ENCODE measurements at regions not wholly inside any gene's neighbourhood (a gene's known extent, or its start where the extent isn't known, plus 50 kb on each side); places are given as distances from the start of the nearest gene placed in this dataset.

- TF ChIP-seq CTCF (IDR thresholded peaks at IDR 0.05): no peak
- ChIA-PET POLR2A (no interaction called here), CTCF (no interaction called here)
- Mint-ChIP-seq H3K36me3 (ENCODE audit: low read depth) (no peaks in the 10 kb centered on the region), H3K4me3 (no peak overlapping the region), H3K4me1 (no peaks in the 10 kb centered on the region), H3K27me3 (no peaks in the 10 kb centered on the region), H3K27ac (no peak overlapping the region), H3K9me3 (peaks cover 26% of the 10 kb centered on the region)
- ATAC-seq (ENCODE audit: low read depth) (no peak), DNase-seq (no peak)
- intact Hi-C loops (cut with micrococcal nuclease): no loop called here
Measured at GRCh38 chr16:64830653-64831052, 291.2 kb downstream of the CDH11 start.

GRCh38 chr16:64829678-64830077 lies 292.2 kb downstream of the CDH11 start:
- Mint-ChIP-seq H3K4me3 (no peak overlapping the region), H3K9me3 (peaks cover 27% of the 10 kb centered on the region), H3K36me3 (ENCODE audit: low read depth) (no peaks in the 10 kb centered on the region), H3K27me3 (no peaks in the 10 kb centered on the region), H3K4me1 (no peaks in the 10 kb centered on the region), H3K27ac (no peak overlapping the region)
- DNase-seq (no peak), ATAC-seq (ENCODE audit: low read depth) (no peak)
- POLR2A ChIA-PET: no interaction called here
- intact Hi-C loops (cut with micrococcal nuclease): no loop called here
- CTCF ChIA-PET: no interaction called here
- TF ChIP-seq CTCF (IDR thresholded peaks at IDR 0.05): no peak

GRCh38 chr16:64826374-64826773 lies 295.5 kb downstream of the CDH11 start:
- no peak overlapping the region for H3K4me3 Mint-ChIP-seq
- CTCF ChIA-PET: no interaction called here
- TF ChIP-seq CTCF (IDR thresholded peaks at IDR 0.05): no peak
- DNase-seq (no peak), ATAC-seq (ENCODE audit: low read depth) (no peak)
- peaks cover 19% of the 10 kb centered on the region for H3K9me3 Mint-ChIP-seq
- H3K27ac Mint-ChIP-seq: no peak overlapping the region
- no peaks in the 10 kb centered on the region for H3K4me1 Mint-ChIP-seq
- POLR2A ChIA-PET: no interaction called here
- intact Hi-C loops (cut with micrococcal nuclease): no loop called here
- no peaks in the 10 kb centered on the region for H3K36me3 Mint-ChIP-seq (ENCODE audit: low read depth)
- H3K27me3 Mint-ChIP-seq: no peaks in the 10 kb centered on the region

GRCh38 chr16:64823481-64824075 lies 298.3 kb downstream of the CDH11 start:
- H3K36me3 Mint-ChIP-seq (ENCODE audit: low read depth): no peaks in the 10 kb centered on the region
- POLR2A ChIA-PET: no interaction called here

More at GRCh38 chr16:64823481-64824075, 298.3 kb downstream of the CDH11 start:
- no peak for TF ChIP-seq CTCF (IDR thresholded peaks at IDR 0.05)
- H3K27me3 Mint-ChIP-seq: no peaks in the 10 kb centered on the region
- DNase-seq (no peak), ATAC-seq (ENCODE audit: low read depth) (no peak)
- peaks cover 15% of the 10 kb centered on the region for H3K9me3 Mint-ChIP-seq
- intact Hi-C loops (cut with micrococcal nuclease): no loop called here
- H3K4me3 Mint-ChIP-seq: no peak overlapping the region
- H3K4me1 Mint-ChIP-seq: no peaks in the 10 kb centered on the region
- CTCF ChIA-PET: no interaction called here
- no peak overlapping the region for H3K27ac Mint-ChIP-seq

All from activated B cell treated with CpG ODN at 0.5 μM for 24 hours (primary cell).